BLaER1 (cell line): ENCODE measurements at regions not wholly inside any gene's neighbourhood (a gene's known extent, or its start where the extent isn't known, plus 50 kb on each side); places are given as distances from the start of the nearest gene placed in this dataset.

Source experiments
- H3K27ac ChIP-seq: shearing (Covaris generic); formaldehyde crosslinking; 2 replicates; pipeline ENCODE4 v1.8.1; 2022
- H3K27me3 ChIP-seq: shearing (Covaris generic); formaldehyde crosslinking; 2 replicates; pipeline ENCODE4 v1.8.1; 2022
- H3K36me3 ChIP-seq: shearing (Covaris generic); formaldehyde crosslinking; 2 replicates; pipeline ENCODE4 v1.8.1; 2022
- H3K4me1 ChIP-seq: shearing (Covaris generic); formaldehyde crosslinking; 2 replicates; pipeline ENCODE4 v1.8.1; 2022
- H3K4me2 ChIP-seq: shearing (Covaris generic); formaldehyde crosslinking; 2 replicates; pipeline ENCODE4 v1.8.1; 2022
- H3K4me3 ChIP-seq: shearing (Covaris generic); formaldehyde crosslinking; 2 replicates; pipeline ENCODE4 v1.8.1; 2022
- H3K9ac ChIP-seq: shearing (Covaris generic); formaldehyde crosslinking; 2 replicates; pipeline ENCODE4 v1.8.1; 2022
- H3K9me3 ChIP-seq: shearing (Covaris generic); formaldehyde crosslinking; 2 replicates; pipeline ENCODE4 v1.8.1; 2022
- H4K20me1 ChIP-seq: shearing (Covaris generic); formaldehyde crosslinking; 2 replicates; pipeline ENCODE4 v1.8.1; 2022
- Cebpa-rat ChIP-seq: shearing (Covaris generic); IDR thresholded peaks from 2 replicates; pipeline ENCODE4 v1.8.1; 2022

GRCh38 chr2:8534729-8535468 is 147.0 kb upstream of the ID2 start:
- peaks cover 26% of the 10 kb centered on the region for H3K9me3 ChIP-seq
- H3K27me3 ChIP-seq, result no peaks in the 10 kb centered on the region
- H3K4me1 ChIP-seq, result peaks cover 80% of the 10 kb centered on the region
- no peaks in the 10 kb centered on the region for H4K20me1 ChIP-seq
- H3K4me2 ChIP-seq, result peak overlapping the region; percentile 93
- H3K27ac ChIP-seq, result peak overlapping the region; percentile 95
- TF ChIP-seq Cebpa-rat, result peak; percentile 91
- peak overlapping the region; percentile 51 for H3K4me3 ChIP-seq
- peak overlapping the region; percentile 70 for H3K9ac ChIP-seq
- no peaks in the 10 kb centered on the region for H3K36me3 ChIP-seq

GRCh38 chr2:8535469-8535795 is 146.4 kb upstream of the ID2 start:
- no peaks in the 10 kb centered on the region for H4K20me1 ChIP-seq
- no peaks in the 10 kb centered on the region for H3K36me3 ChIP-seq
- peaks cover 80% of the 10 kb centered on the region for H3K4me1 ChIP-seq
- no peaks in the 10 kb centered on the region for H3K27me3 ChIP-seq
- H3K4me3 ChIP-seq, result peak overlapping the region; percentile 24; the same call in 1 of the 2 replicates
- no peak for TF ChIP-seq Cebpa-rat
- peak overlapping the region; percentile 95 for H3K27ac ChIP-seq
- H3K9me3 ChIP-seq, result peaks cover 25% of the 10 kb centered on the region
- H3K9ac ChIP-seq, result peak overlapping the region; percentile 70
- H3K4me2 ChIP-seq, result peak overlapping the region; percentile 93

- Histone ChIP-seq H3K9me3 (peaks cover 19% of the 10 kb centered on the region), H3K9ac (peak overlapping the region; percentile 70), H4K20me1 (no peaks in the 10 kb centered on the region), H3K27ac (peak overlapping the region; percentile 95), H3K27me3 (no peaks in the 10 kb centered on the region), H3K36me3 (no peaks in the 10 kb centered on the region), H3K4me2 (peak overlapping the region; percentile 93), H3K4me3 (peak overlapping the region; percentile 24; the same call in 1 of the 2 replicates), H3K4me1 (peaks cover 84% of the 10 kb centered on the region)
- no peak for TF ChIP-seq Cebpa-rat
Observed at GRCh38 chr2:8535821-8536685, 145.8 kb upstream of the ID2 start.

- Histone ChIP-seq H3K4me3 (no peak overlapping the region), H3K4me1 (peaks cover 93% of the 10 kb centered on the region), H3K27me3 (no peaks in the 10 kb centered on the region), H3K27ac (peak overlapping the region; percentile 95), H3K36me3 (no peaks in the 10 kb centered on the region), H4K20me1 (no peaks in the 10 kb centered on the region), H3K9me3 (peaks cover 10% of the 10 kb centered on the region), H3K9ac (peak overlapping the region; percentile 70), H3K4me2 (peak overlapping the region; percentile 93)
- TF ChIP-seq Cebpa-rat, result no peak
Observed at GRCh38 chr2:8536686-8537561, 144.9 kb upstream of the ID2 start.

- no peaks in the 10 kb centered on the region for H3K36me3 ChIP-seq
- H3K4me2 ChIP-seq, result peak overlapping the region; percentile 93
- H3K27me3 ChIP-seq, result no peaks in the 10 kb centered on the region
- peaks cover 100% of the 10 kb centered on the region for H3K4me1 ChIP-seq
- H3K4me3 ChIP-seq, result no peak overlapping the region
- no peak for TF ChIP-seq Cebpa-rat
- no peaks in the 10 kb centered on the region for H4K20me1 ChIP-seq
- H3K9ac ChIP-seq, result peak overlapping the region; percentile 70
- H3K9me3 ChIP-seq, result peaks cover 3% of the 10 kb centered on the region; the same call in 1 of the 2 replicates
- H3K27ac ChIP-seq, result peak overlapping the region; percentile 95
Observed at GRCh38 chr2:8537562-8538155, 144.2 kb upstream of the ID2 start.

GRCh38 chr2:8538531-8538930 is 143.3 kb upstream of the ID2 start:
- peak overlapping the region; percentile 93 for H3K4me2 ChIP-seq
- H4K20me1 ChIP-seq, result no peaks in the 10 kb centered on the region
- H3K36me3 ChIP-seq, result no peaks in the 10 kb centered on the region
- no peaks in the 10 kb centered on the region for H3K9me3 ChIP-seq
- H3K27me3 ChIP-seq, result no peaks in the 10 kb centered on the region
- no peak overlapping the region for H3K4me3 ChIP-seq
- peak overlapping the region; percentile 95 for H3K27ac ChIP-seq
- peaks cover 100% of the 10 kb centered on the region for H3K4me1 ChIP-seq
- TF ChIP-seq Cebpa-rat, result no peak
- H3K9ac ChIP-seq, result peak overlapping the region; percentile 70

GRCh38 chr2:8538931-8539621 is 142.8 kb upstream of the ID2 start:
- peak overlapping the region; percentile 70 for H3K9ac ChIP-seq
- TF ChIP-seq Cebpa-rat, result no peak
- peak overlapping the region; percentile 95 for H3K27ac ChIP-seq
- peak overlapping the region; percentile 93 for H3K4me2 ChIP-seq
- H3K9me3 ChIP-seq, result no peaks in the 10 kb centered on the region
- no peaks in the 10 kb centered on the region for H3K27me3 ChIP-seq
- peaks cover 100% of the 10 kb centered on the region for H3K4me1 ChIP-seq
- H4K20me1 ChIP-seq, result no peaks in the 10 kb centered on the region
- no peak overlapping the region; the same call in 1 of the 2 replicates for H3K4me3 ChIP-seq
- H3K36me3 ChIP-seq, result no peaks in the 10 kb centered on the region

- no peaks in the 10 kb centered on the region for H4K20me1 ChIP-seq
- H3K36me3 ChIP-seq, result no peaks in the 10 kb centered on the region
- H3K4me3 ChIP-seq, result no peak overlapping the region; the same call in 1 of the 2 replicates
- H3K9me3 ChIP-seq, result no peaks in the 10 kb centered on the region
- peak overlapping the region; percentile 70 for H3K9ac ChIP-seq
- peak overlapping the region; percentile 95 for H3K27ac ChIP-seq
- no peak for TF ChIP-seq Cebpa-rat
- no peaks in the 10 kb centered on the region for H3K27me3 ChIP-seq
- peak overlapping the region; percentile 93 for H3K4me2 ChIP-seq
- peaks cover 100% of the 10 kb centered on the region for H3K4me1 ChIP-seq
Observed at GRCh38 chr2:8539743-8540551, 141.9 kb upstream of the ID2 start.
